Neuronal stem cell (in vitro differentiated cells): ENCODE measurements at regions not wholly inside any gene's neighbourhood (a gene's known extent, or its start where the extent isn't known, plus 50 kb on each side); places are given as distances from the start of the nearest gene placed in this dataset.
"Not testable (repeated sequence)": the region's sequence is repeated elsewhere in the genome, so short reads cannot be mapped to it uniquely, and the experiment has no call there.

ENCODE experiments used
- DNase-seq: peaks from one replicate; pipeline ENCODE4 v3.0.0-alpha.2; 2013; ENCODE audit warnings: low spot score
- H2AFZ ChIP-seq: one replicate; pipeline ENCODE4 v1.6.1; 2013; ENCODE audit warnings: mild to moderate bottlenecking, low read length, inconsistent platforms
- H2AK5ac ChIP-seq: 2 replicates; pipeline ENCODE4 v1.6.1; 2013; ENCODE audit warnings: low read depth, mild to moderate bottlenecking, inconsistent platforms, low read length, moderate library complexity, mixed read lengths
- H2BK120ac ChIP-seq: 2 replicates; pipeline ENCODE4 v1.6.1; 2013; ENCODE audit warnings: low read depth, mild to moderate bottlenecking, inconsistent platforms, low read length, moderate library complexity, mixed read lengths
- H2BK12ac ChIP-seq: one replicate; pipeline ENCODE4 v1.6.1; 2013; ENCODE audit warnings: low read length, inconsistent platforms
- H2BK15ac ChIP-seq: 2 replicates; pipeline ENCODE4 v1.6.1; 2013; ENCODE audit warnings: mild to moderate bottlenecking, low read length, inconsistent platforms, mixed read lengths
- H2BK5ac ChIP-seq: one replicate; pipeline ENCODE4 v1.6.1; 2013; ENCODE audit warnings: inconsistent platforms, mild to moderate bottlenecking, low read length, moderate library complexity
- H3K14ac ChIP-seq: one replicate; pipeline ENCODE4 v1.6.1; 2013; ENCODE audit warnings: low read length, inconsistent platforms
- H3K18ac ChIP-seq: 2 replicates; pipeline ENCODE4 v1.6.1; 2013; ENCODE audit warnings: low read length, inconsistent platforms
- H3K23ac ChIP-seq: 2 replicates; pipeline ENCODE4 v1.6.1; 2013; ENCODE audit warnings: low read depth, mild to moderate bottlenecking, mixed read lengths, low read length, inconsistent platforms; ENCODE audit not compliant: poor library complexity
- H3K27ac ChIP-seq: replicated peaks from 3 replicates; pipeline ENCODE4 v1.5.1; 2013; ENCODE audit warnings: low read length, inconsistent platforms
- H3K27me3 ChIP-seq, 3 experiments: 2 replicates each; pipeline ENCODE4 v1.6.1; 2013; ENCODE audit warnings: low read length in 3 of 3, mild to moderate bottlenecking in 2 of 3, inconsistent platforms in 1 of 3, low read depth in 1 of 3, mixed read lengths in 1 of 3, moderate library complexity in 1 of 3; ENCODE audit not compliant: control insufficient read depth in 3 of 3, insufficient read depth in 3 of 3
- H3K36me3 ChIP-seq, 2 donors: replicated peaks in 1 of 2; 2 replicates each; pipeline ENCODE4 v1.6.1; 2013; ENCODE audit warnings: low read length in 2 of 2; ENCODE audit not compliant: control insufficient read depth in 2 of 2, insufficient read depth in 2 of 2
- H3K4ac ChIP-seq: 2 replicates; pipeline ENCODE4 v1.6.1; 2013; ENCODE audit warnings: inconsistent platforms, mild to moderate bottlenecking, low read length, moderate library complexity
- H3K4me1 ChIP-seq, 2 donors: 1 replicate in 1 of 2; 2 replicates in 1 of 2; pipeline ENCODE4 v1.6.1; 2013; ENCODE audit warnings: low read length in 2 of 2, low read depth in 1 of 2; ENCODE audit not compliant: control insufficient read depth in 2 of 2, insufficient read depth in 1 of 2
- H3K4me2 ChIP-seq: one replicate; pipeline ENCODE4 v1.6.1; 2013; ENCODE audit warnings: mild to moderate bottlenecking, low read length, inconsistent platforms; ENCODE audit not compliant: insufficient read depth, poor library complexity, severe bottlenecking
- H3K4me3 ChIP-seq, 2 donors: 2 replicates each; pipeline ENCODE4 v1.5.1; 2013; ENCODE audit warnings: low read length in 2 of 2, mild to moderate bottlenecking in 2 of 2, inconsistent platforms in 1 of 2, moderate library complexity in 1 of 2
- H3K79me1 ChIP-seq: one replicate; pipeline ENCODE4 v1.6.1; 2013; ENCODE audit warnings: low read depth, mild to moderate bottlenecking, inconsistent platforms, low read length, moderate library complexity
- H3K9ac ChIP-seq: one replicate; pipeline ENCODE4 v1.6.1; 2013; ENCODE audit warnings: mild to moderate bottlenecking, low read depth, low read length, inconsistent platforms; ENCODE audit not compliant: poor library complexity
- H3K9me3 ChIP-seq, 2 donors: replicated peaks in 1 of 2; 2 replicates each; pipeline versions ENCODE3 to v1.6.1; 2013; ENCODE audit warnings: low read length in 2 of 2, mild to moderate bottlenecking in 2 of 2, inconsistent platforms in 1 of 2, low read depth in 1 of 2, mixed read lengths in 1 of 2, moderate library complexity in 1 of 2; ENCODE audit not compliant: control insufficient read depth in 2 of 2, insufficient read depth in 1 of 2
- H4K8ac ChIP-seq: one replicate; pipeline ENCODE4 v1.6.1; 2013; ENCODE audit warnings: low read depth, mild to moderate bottlenecking, inconsistent platforms, low read length, moderate library complexity
- H4K91ac ChIP-seq: one replicate; pipeline ENCODE4 v1.6.1; 2013; ENCODE audit warnings: low read length, low read depth, mild to moderate bottlenecking, inconsistent platforms; ENCODE audit not compliant: poor library complexity
- WGBS, 2 donors: extraction: QIAGEN DNeasy Blood & Tissue Kit; methylation state at CpG; one replicate each; pipeline ENCODE4 v1.1.7; 2013; ENCODE audit warnings: missing lambda C conversion rate in 2 of 2, mixed read lengths in 1 of 2; ENCODE audit not compliant: insufficient read length in 2 of 2, insufficient replicate concordance in 1 of 2; ENCODE audit errors: extremely low coverage in 2 of 2; 5-methylcytosine and 5-hydroxymethylcytosine counted together

- Histone ChIP-seq H3K27ac (no peak overlapping the region), H4K91ac (no peak overlapping the region), H3K9me3 (no peaks in the 10 kb centered on the region), H2AK5ac (no peak overlapping the region), H3K4me3 (no peak overlapping the region), H2BK12ac (no peak overlapping the region), H3K27me3 (no peaks in the 10 kb centered on the region), H3K23ac (no peak overlapping the region), H3K14ac (no peak overlapping the region), H3K4me2 (no peak overlapping the region), H2BK15ac (no peak overlapping the region), H3K18ac (no peak overlapping the region), H2AFZ (no peak overlapping the region), H4K8ac (no peak overlapping the region), H3K36me3 (no peaks in the 10 kb centered on the region), H3K4me1 (no peaks in the 10 kb centered on the region), H2BK5ac (no peak overlapping the region), H2BK120ac (no peak overlapping the region), H3K9ac (no peak overlapping the region), H3K79me1 (no peaks in the 10 kb centered on the region), H3K4ac (no peak overlapping the region)
- WGBS, 2 donors, result no CpG with 5 or more reads among the region's 1 CpG
- no peak for DNase-seq
These were observed 665.1 kb downstream of the EFNA5 start for GRCh38 chr5:107005653-107006052.

GRCh38 chr5:107005161-107005560 lies 665.6 kb downstream of the EFNA5 start:
- Histone ChIP-seq H4K8ac (no peak overlapping the region), H3K23ac (no peak overlapping the region), H4K91ac (no peak overlapping the region), H3K14ac (no peak overlapping the region), H3K36me3 (no peaks in the 10 kb centered on the region), H3K4me3 (no peak overlapping the region), H3K79me1 (no peaks in the 10 kb centered on the region), H2BK15ac (no peak overlapping the region), H3K4me1 (no peaks in the 10 kb centered on the region), H2BK5ac (no peak overlapping the region), H3K9ac (no peak overlapping the region), H2AFZ (no peak overlapping the region), H3K4me2 (no peak overlapping the region), H2AK5ac (no peak overlapping the region), H2BK12ac (no peak overlapping the region), H3K4ac (no peak overlapping the region), H3K27me3 (no peaks in the 10 kb centered on the region), H3K9me3 (no peaks in the 10 kb centered on the region), H3K27ac (no peak overlapping the region), H3K18ac (no peak overlapping the region), H2BK120ac (no peak overlapping the region)
- no peak for DNase-seq
- no CpG with 5 or more reads among the region's 4 CpGs for WGBS, 2 donors

GRCh38 chr5:107002115-107002514 lies 668.6 kb downstream of the EFNA5 start:
- no peak overlapping the region for H3K14ac ChIP-seq

GRCh38 chr5:106999506-106999905 lies 671.2 kb downstream of the EFNA5 start:
- WGBS, 2 donors, result no CpG with 5 or more reads among the region's 6 CpGs
- not testable (repeated sequence) for DNase-seq, H3K4me3 ChIP-seq

More at GRCh38 chr5:107002115-107002514, 668.6 kb downstream of the EFNA5 start:
- Histone ChIP-seq H3K36me3 (no peaks in the 10 kb centered on the region), H3K79me1 (no peaks in the 10 kb centered on the region), H3K4ac (no peak overlapping the region), H3K23ac (no peak overlapping the region), H2AFZ (no peak overlapping the region), H3K27me3 (no peaks in the 10 kb centered on the region), H3K4me1 (no peaks in the 10 kb centered on the region), H3K4me3 (no peak overlapping the region), H3K18ac (no peak overlapping the region), H3K27ac (no peak overlapping the region), H2BK15ac (no peak overlapping the region), H4K91ac (no peak overlapping the region), H3K4me2 (no peak overlapping the region), H3K9me3 (no peaks in the 10 kb centered on the region), H4K8ac (no peak overlapping the region), H2BK120ac (no peak overlapping the region), H3K9ac (no peak overlapping the region), H2BK12ac (no peak overlapping the region), H2AK5ac (no peak overlapping the region), H2BK5ac (no peak overlapping the region)
- DNase-seq, result no peak

More at GRCh38 chr5:106999506-106999905, 671.2 kb downstream of the EFNA5 start:
- H3K4me1 ChIP-seq, H2BK120ac ChIP-seq, H3K4me2 ChIP-seq, H3K4ac ChIP-seq, H3K18ac ChIP-seq, H3K23ac ChIP-seq, H3K14ac ChIP-seq, H3K79me1 ChIP-seq, H3K9me3 ChIP-seq, H3K9ac ChIP-seq, H3K36me3 ChIP-seq, H4K8ac ChIP-seq, H2AFZ ChIP-seq, H2BK5ac ChIP-seq, H3K27me3 ChIP-seq, H3K27ac ChIP-seq, H2BK15ac ChIP-seq, H2AK5ac ChIP-seq, H2BK12ac ChIP-seq, H4K91ac ChIP-seq: not testable (repeated sequence)
